SKM-1 (cell line): ENCODE measurements at regions not wholly inside any gene's neighbourhood (a gene's known extent, or its start where the extent isn't known, plus 50 kb on each side); places are given as distances from the start of the nearest gene placed in this dataset.
"Not testable (repeated sequence)": the region's sequence is repeated elsewhere in the genome, so short reads cannot be mapped to it uniquely, and the experiment has no call there.

ENCODE experiments used
- DNase-seq: peaks from one replicate; lab custom pipeline; 2025; ENCODE audit not compliant: unreplicated experiment; lab: John Stamatoyannopoulos, UW

- no peak for DNase-seq
Measured at GRCh38 chr13:111610081-111610480, 289.6 kb downstream of the TEX29 start.

- no peak for DNase-seq
Measured at GRCh38 chr13:111610879-111611278, 290.4 kb downstream of the TEX29 start.

- DNase-seq, result no peak
Measured at GRCh38 chr13:111611651-111612050, 291.2 kb downstream of the TEX29 start.

- no peak for DNase-seq
Measured at GRCh38 chr13:111612886-111613285, 292.4 kb downstream of the TEX29 start.

GRCh38 chr13:111614009-111614408 is 293.6 kb downstream of the TEX29 start:
- DNase-seq, result no peak

- DNase-seq, result no peak
Measured at GRCh38 chr13:111614613-111615012, 294.2 kb downstream of the TEX29 start.

GRCh38 chr13:111616203-111616602 is 295.8 kb downstream of the TEX29 start:
- DNase-seq, result no peak

- DNase-seq, result no peak
Measured at GRCh38 chr13:111620166-111620565, 299.7 kb downstream of the TEX29 start.

- no peak for DNase-seq
Measured at GRCh38 chr13:111620586-111620985, 300.1 kb downstream of the TEX29 start.

- no peak for DNase-seq
Measured at GRCh38 chr13:111621164-111621563, 300.7 kb downstream of the TEX29 start.

- no peak for DNase-seq
Measured at GRCh38 chr13:111622051-111622531, 301.6 kb downstream of the TEX29 start.

GRCh38 chr13:111623208-111623607 is 302.8 kb downstream of the TEX29 start:
- DNase-seq, result no peak

GRCh38 chr13:111623743-111624505 is 303.5 kb downstream of the TEX29 start:
- no peak for DNase-seq

- no peak for DNase-seq
Measured at GRCh38 chr13:111625526-111626315, 305.3 kb downstream of the TEX29 start.

- no peak for DNase-seq
Measured at GRCh38 chr13:111626371-111627305, 306.2 kb downstream of the TEX29 start.

- DNase-seq, result no peak
Measured at GRCh38 chr13:111627596-111627995, 307.2 kb downstream of the TEX29 start.

GRCh38 chr13:111629016-111629415 is 308.6 kb downstream of the TEX29 start:
- DNase-seq, result no peak

GRCh38 chr13:111629457-111629856 is 309.0 kb downstream of the TEX29 start:
- no peak for DNase-seq

GRCh38 chr13:111629926-111630325 is 309.5 kb downstream of the TEX29 start:
- DNase-seq, result no peak

- DNase-seq, result no peak
Measured at GRCh38 chr13:111630406-111630805, 310.0 kb downstream of the TEX29 start.

- not testable (repeated sequence) for DNase-seq
Measured at GRCh38 chr13:111631271-111631670, 310.8 kb downstream of the TEX29 start.
